ENCODE measurements at regions not wholly inside any gene's neighbourhood (a gene's known extent, or its start where the extent isn't known, plus 50 kb on each side); places are given as distances from the start of the nearest gene placed in this dataset.
A peak's percentile ranks its signal among the peaks of the same experiment; 100 is the strongest.

GRCh38 chrX:110435196-110435595, 76.5 kb downstream of the RTL9 start:
- H3K4me3 ChIP-seq (replicated peaks; ENCODE audit: low read depth, low read length): no peak overlapping the region
- no peak for DNase-seq (ENCODE audit: extremely low read depth, insufficient read length)
- no peaks in the 10 kb centered on the region for H3K36me3 ChIP-seq (ENCODE audit: control insufficient read depth, insufficient read depth, low read length)
- no peaks in the 10 kb centered on the region; the same call in none of the 2 replicates for H3K27me3 ChIP-seq (replicated peaks; ENCODE audit: control insufficient read depth, insufficient read depth, low read length)
- no peak for TF ChIP-seq CTCF (IDR thresholded peaks at IDR 0.05; ENCODE audit: insufficient read depth, low read length, poor library complexity, severe bottlenecking)

GRCh38 chrX:110436523-110436922, 77.9 kb downstream of the RTL9 start:
- no peak for TF ChIP-seq CTCF (IDR thresholded peaks at IDR 0.05; ENCODE audit: insufficient read depth, low read length, poor library complexity, severe bottlenecking)
- H3K27me3 ChIP-seq (replicated peaks; ENCODE audit: control insufficient read depth, insufficient read depth, low read length): no peaks in the 10 kb centered on the region; the same call in none of the 2 replicates
- DNase-seq (ENCODE audit: extremely low read depth, insufficient read length): no peak
- H3K4me3 ChIP-seq (replicated peaks; ENCODE audit: low read depth, low read length): no peak overlapping the region
- no peaks in the 10 kb centered on the region for H3K36me3 ChIP-seq (ENCODE audit: control insufficient read depth, insufficient read depth, low read length)

- Histone ChIP-seq H3K4me3 (replicated peaks; ENCODE audit: low read depth, low read length) (no peak overlapping the region), H3K27me3 (replicated peaks; ENCODE audit: control insufficient read depth, insufficient read depth, low read length) (no peaks in the 10 kb centered on the region; the same call in 1 of the 2 replicates), H3K36me3 (ENCODE audit: control insufficient read depth, insufficient read depth, low read length) (no peaks in the 10 kb centered on the region)
- TF ChIP-seq CTCF (IDR thresholded peaks at IDR 0.05; ENCODE audit: insufficient read depth, low read length, poor library complexity, severe bottlenecking): no peak
- DNase-seq (ENCODE audit: extremely low read depth, insufficient read length): no peak
These were observed 79.0 kb downstream of the RTL9 start for GRCh38 chrX:110437686-110438085.

GRCh38 chrX:110440016-110440805, 81.6 kb downstream of the RTL9 start:
- no peak for TF ChIP-seq CTCF (IDR thresholded peaks at IDR 0.05; ENCODE audit: insufficient read depth, low read length, poor library complexity, severe bottlenecking)
- H3K36me3 ChIP-seq (ENCODE audit: control insufficient read depth, insufficient read depth, low read length): no peaks in the 10 kb centered on the region

GRCh38 chrX:110442635-110443034, 84.0 kb downstream of the RTL9 start:
- Histone ChIP-seq H3K36me3 (ENCODE audit: control insufficient read depth, insufficient read depth, low read length) (no peaks in the 10 kb centered on the region), H3K4me3 (replicated peaks; ENCODE audit: low read depth, low read length) (no peak overlapping the region), H3K27me3 (replicated peaks; ENCODE audit: control insufficient read depth, insufficient read depth, low read length) (no peaks in the 10 kb centered on the region; the same call in 1 of the 2 replicates)
- TF ChIP-seq CTCF (IDR thresholded peaks at IDR 0.05; ENCODE audit: insufficient read depth, low read length, poor library complexity, severe bottlenecking): peak; percentile 44
- peak; percentile 4 for DNase-seq (ENCODE audit: extremely low read depth, insufficient read length)

More at GRCh38 chrX:110440016-110440805, 81.6 kb downstream of the RTL9 start:
- Histone ChIP-seq H3K4me3 (replicated peaks; ENCODE audit: low read depth, low read length) (no peak overlapping the region), H3K27me3 (replicated peaks; ENCODE audit: control insufficient read depth, insufficient read depth, low read length) (no peaks in the 10 kb centered on the region; the same call in 1 of the 2 replicates)
- DNase-seq (ENCODE audit: extremely low read depth, insufficient read length): no peak

All from GM06990 (cell line).